Skeletal muscle satellite cell (primary cell): ENCODE measurements at regions not wholly inside any gene's neighbourhood (a gene's known extent, or its start where the extent isn't known, plus 50 kb on each side); places are given as distances from the start of the nearest gene placed in this dataset.
"Not testable (repeated sequence)": the region's sequence is repeated elsewhere in the genome, so short reads cannot be mapped to it uniquely, and the experiment has no call there.

Experiments
- H3K27me3 ChIP-seq: 2 replicates; pipeline ENCODE4 v1.7.0; 2013; ENCODE audit warnings: low read length; ENCODE audit not compliant: control insufficient read depth, insufficient read depth
- H3K36me3 ChIP-seq: 2 replicates; pipeline ENCODE4 v1.7.0; 2013; ENCODE audit warnings: mild to moderate bottlenecking, control low read depth, low read length; ENCODE audit not compliant: insufficient read depth
- H3K4me1 ChIP-seq: 2 replicates; pipeline ENCODE4 v1.7.0; 2013; ENCODE audit warnings: low read length; ENCODE audit not compliant: control insufficient read depth, insufficient read depth
- H3K4me2 ChIP-seq: 2 replicates; pipeline ENCODE4 v1.7.0; 2013; ENCODE audit warnings: mild to moderate bottlenecking, low read length
- H3K4me3 ChIP-seq: 2 replicates; pipeline ENCODE4 v1.7.0; 2013; ENCODE audit warnings: low read length
- H3K9ac ChIP-seq: 2 replicates; pipeline ENCODE4 v1.7.0; 2013; ENCODE audit warnings: mild to moderate bottlenecking, low read depth, low read length, moderate library complexity
- H3K9me3 ChIP-seq: replicated peaks from 2 replicates; pipeline ENCODE4 v1.7.0; 2013; ENCODE audit warnings: mild to moderate bottlenecking, control low read depth, low read length

GRCh38 chr5:60092671-60093422 is 199.3 kb upstream of the PDE4D start:
- no peaks in the 10 kb centered on the region for H3K36me3 ChIP-seq
- H3K4me2 ChIP-seq: no peak overlapping the region
- H3K9ac ChIP-seq: no peak overlapping the region
- H3K4me3 ChIP-seq: no peak overlapping the region
- H3K4me1 ChIP-seq: peaks cover 11% of the 10 kb centered on the region
- H3K9me3 ChIP-seq: no peaks in the 10 kb centered on the region
- H3K27me3 ChIP-seq: no peaks in the 10 kb centered on the region

GRCh38 chr5:60086583-60086982 is 193.1 kb upstream of the PDE4D start:
- no peak overlapping the region for H3K4me3 ChIP-seq
- H3K9ac ChIP-seq: no peak overlapping the region
- no peaks in the 10 kb centered on the region for H3K4me1 ChIP-seq
- H3K27me3 ChIP-seq: no peaks in the 10 kb centered on the region
- H3K9me3 ChIP-seq: no peaks in the 10 kb centered on the region
- no peaks in the 10 kb centered on the region for H3K36me3 ChIP-seq
- no peak overlapping the region for H3K4me2 ChIP-seq

GRCh38 chr5:60084226-60084625 is 190.7 kb upstream of the PDE4D start:
- no peak overlapping the region for H3K9ac ChIP-seq
- no peaks in the 10 kb centered on the region for H3K4me1 ChIP-seq
- no peaks in the 10 kb centered on the region for H3K9me3 ChIP-seq
- H3K4me2 ChIP-seq: no peak overlapping the region
- no peaks in the 10 kb centered on the region for H3K36me3 ChIP-seq
- no peaks in the 10 kb centered on the region for H3K27me3 ChIP-seq
- no peak overlapping the region for H3K4me3 ChIP-seq

GRCh38 chr5:60077292-60077691 is 183.8 kb upstream of the PDE4D start:
- Histone ChIP-seq H3K27me3 (no peaks in the 10 kb centered on the region), H3K9ac (no peak overlapping the region)

GRCh38 chr5:60076746-60077145 is 183.2 kb upstream of the PDE4D start:
- H3K9ac ChIP-seq: no peak overlapping the region
- no peak overlapping the region for H3K4me2 ChIP-seq
- H3K36me3 ChIP-seq: no peaks in the 10 kb centered on the region
- no peaks in the 10 kb centered on the region for H3K27me3 ChIP-seq
- H3K4me3 ChIP-seq: no peak overlapping the region
- no peaks in the 10 kb centered on the region for H3K4me1 ChIP-seq
- no peaks in the 10 kb centered on the region for H3K9me3 ChIP-seq

More at GRCh38 chr5:60077292-60077691, 183.8 kb upstream of the PDE4D start:
- no peaks in the 10 kb centered on the region for H3K4me1 ChIP-seq
- no peak overlapping the region for H3K4me2 ChIP-seq
- no peaks in the 10 kb centered on the region for H3K9me3 ChIP-seq
- no peaks in the 10 kb centered on the region for H3K36me3 ChIP-seq
- H3K4me3 ChIP-seq: no peak overlapping the region

- H3K9ac ChIP-seq: no peak overlapping the region
- H3K4me3 ChIP-seq: no peak overlapping the region
- no peaks in the 10 kb centered on the region for H3K9me3 ChIP-seq
- peaks cover 6% of the 10 kb centered on the region for H3K4me1 ChIP-seq
- H3K4me2 ChIP-seq: no peak overlapping the region
- H3K36me3 ChIP-seq: no peaks in the 10 kb centered on the region
- no peaks in the 10 kb centered on the region for H3K27me3 ChIP-seq
Observed at GRCh38 chr5:60066502-60066901, 173.0 kb upstream of the PDE4D start.

GRCh38 chr5:60060389-60060788 is 166.9 kb upstream of the PDE4D start:
- H3K4me3 ChIP-seq: no peak overlapping the region
- no peaks in the 10 kb centered on the region for H3K27me3 ChIP-seq
- H3K36me3 ChIP-seq: no peaks in the 10 kb centered on the region

GRCh38 chr5:60056191-60056590 is 162.7 kb upstream of the PDE4D start:
- Histone ChIP-seq H3K4me2 (no peak overlapping the region), H3K9me3 (no peaks in the 10 kb centered on the region), H3K9ac (no peak overlapping the region), H3K4me1 (no peaks in the 10 kb centered on the region), H3K27me3 (no peaks in the 10 kb centered on the region), H3K4me3 (no peak overlapping the region), H3K36me3 (no peaks in the 10 kb centered on the region)

More at GRCh38 chr5:60060389-60060788, 166.9 kb upstream of the PDE4D start:
- Histone ChIP-seq H3K9me3 (no peaks in the 10 kb centered on the region), H3K9ac (no peak overlapping the region), H3K4me2 (no peak overlapping the region), H3K4me1 (no peaks in the 10 kb centered on the region)

- H3K9ac ChIP-seq: no peak overlapping the region
- no peaks in the 10 kb centered on the region for H3K36me3 ChIP-seq
- H3K9me3 ChIP-seq: no peaks in the 10 kb centered on the region
- H3K4me1 ChIP-seq: no peaks in the 10 kb centered on the region
- H3K27me3 ChIP-seq: no peaks in the 10 kb centered on the region
- H3K4me2 ChIP-seq: no peak overlapping the region
- H3K4me3 ChIP-seq: no peak overlapping the region
Observed at GRCh38 chr5:60055168-60055567, 161.6 kb upstream of the PDE4D start.

GRCh38 chr5:60041996-60042664 is 148.6 kb upstream of the PDE4D start:
- H3K9ac ChIP-seq, H3K4me2 ChIP-seq, H3K4me3 ChIP-seq, H3K4me1 ChIP-seq, H3K9me3 ChIP-seq, H3K27me3 ChIP-seq, H3K36me3 ChIP-seq: not testable (repeated sequence)

- not testable (repeated sequence) for H3K27me3 ChIP-seq, H3K9me3 ChIP-seq, H3K4me1 ChIP-seq, H3K4me3 ChIP-seq, H3K9ac ChIP-seq, H3K4me2 ChIP-seq, H3K36me3 ChIP-seq
Observed at GRCh38 chr5:60041508-60041907, 148.0 kb upstream of the PDE4D start.
